HEK293T (cell line): ENCODE measurements at regions not wholly inside any gene's neighbourhood (a gene's known extent, or its start where the extent isn't known, plus 50 kb on each side); places are given as distances from the start of the nearest gene placed in this dataset.
A peak's percentile ranks its signal among the peaks of the same experiment; 100 is the strongest.

Source experiments
- CTCF ChIA-PET: fragments of 350-600 bp; formaldehyde crosslinking; extraction: SDS; loops from one replicate; lab custom pipeline; 2021; ENCODE audit warnings: antibody characterized with exemption, inconsistent platforms; lab: Yijun Ruan, JAX
- POLR2A ChIA-PET: fragments of 350-600 bp; formaldehyde crosslinking; extraction: SDS; loops from one replicate; lab custom pipeline; 2020; ENCODE audit warnings: antibody characterized with exemption, inconsistent platforms; lab: Yijun Ruan, JAX
- DNase-seq: peaks from one replicate; pipeline ENCODE4 v3.0.0; 2012; ENCODE audit warnings: mixed read lengths; ENCODE audit errors: extremely low spot score
- ARNT ChIP-seq: fragments of 450-650 bp; IDR thresholded peaks from 2 replicates; pipeline ENCODE4 v1.6.1; 2017; ENCODE audit warnings: mild to moderate bottlenecking
- BHLHE40 ChIP-seq: fragments of 450-650 bp; IDR thresholded peaks from 2 replicates; pipeline ENCODE4 v1.6.1; 2016; ENCODE audit warnings: mild to moderate bottlenecking, moderate library complexity, borderline replicate concordance
- CTBP1 ChIP-seq: fragments of 450-650 bp; IDR thresholded peaks from 2 replicates; pipeline ENCODE4 v1.6.1; 2016; ENCODE audit warnings: borderline replicate concordance
- ELF4 ChIP-seq: fragments of 450-650 bp; IDR thresholded peaks from 2 replicates; pipeline ENCODE4 v1.6.1; 2017; ENCODE audit warnings: antibody characterized with exemption
- FOXA1 ChIP-seq: fragments of 450-650 bp; IDR thresholded peaks from 2 replicates; pipeline ENCODE4 v1.6.1; 2016; ENCODE audit warnings: mild to moderate bottlenecking
- FOXK2 ChIP-seq: fragments of 450-650 bp; IDR thresholded peaks from 2 replicates; pipeline ENCODE4 v1.6.1; 2016; ENCODE audit warnings: mild to moderate bottlenecking
- FOXM1 ChIP-seq: fragments of 450-650 bp; IDR thresholded peaks from 2 replicates; pipeline ENCODE4 v1.6.1; 2017; ENCODE audit warnings: mild to moderate bottlenecking, borderline replicate concordance
- HDGF ChIP-seq: fragments of 450-650 bp; IDR thresholded peaks from 2 replicates; pipeline ENCODE4 v1.6.1; 2017; ENCODE audit warnings: antibody characterized with exemption, borderline replicate concordance
- L3MBTL2 ChIP-seq: fragments of 450-650 bp; conservative IDR thresholded peaks from 2 replicates; pipeline ENCODE4 v1.6.1; 2016; ENCODE audit warnings: mild to moderate bottlenecking
- LEF1 ChIP-seq: fragments of 450-650 bp; IDR thresholded peaks from 2 replicates; pipeline ENCODE4 v1.6.1; 2017; ENCODE audit warnings: mild to moderate bottlenecking, borderline replicate concordance
- NFRKB ChIP-seq: fragments of 450-650 bp; IDR thresholded peaks from 2 replicates; pipeline ENCODE4 v1.6.1; 2016; ENCODE audit warnings: mild to moderate bottlenecking, moderate library complexity
- PKNOX1 ChIP-seq: fragments of 450-650 bp; IDR thresholded peaks from 2 replicates; pipeline ENCODE4 v1.6.1; 2016
- SP1 ChIP-seq: fragments of 450-650 bp; IDR thresholded peaks from 2 replicates; pipeline ENCODE4 v1.6.1; 2017
- SUZ12 ChIP-seq: fragments of 450-650 bp; IDR thresholded peaks from 2 replicates; pipeline ENCODE4 v1.6.1; 2016; ENCODE audit warnings: mild to moderate bottlenecking
- TARDBP ChIP-seq: fragments of 450-650 bp; IDR thresholded peaks from 2 replicates; pipeline ENCODE4 v1.6.1; 2016
- ZNF384 ChIP-seq: fragments of 450-650 bp; IDR thresholded peaks from 2 replicates; pipeline ENCODE4 v1.6.1; 2016

DNA sequence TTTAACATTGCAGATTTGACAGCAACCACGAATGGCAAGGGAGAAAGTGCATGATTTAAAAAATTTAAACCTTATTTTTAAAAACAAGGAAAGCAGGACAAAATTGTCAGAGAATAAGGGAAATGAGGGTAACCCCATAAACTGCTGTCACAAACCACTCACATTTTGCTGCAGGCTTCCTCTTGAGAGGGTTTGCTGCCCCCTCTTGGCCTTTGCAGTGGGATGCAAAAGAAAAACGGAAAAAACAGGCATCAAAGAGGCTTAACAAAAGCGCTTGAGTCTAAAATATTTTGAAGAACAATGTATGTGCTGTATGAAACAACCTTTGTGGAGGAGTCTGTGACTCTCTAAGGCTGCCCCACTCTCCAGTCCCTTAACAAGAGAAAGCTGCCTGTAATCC, 91.6 kb downstream of the TMX3 start:
- ChIA-PET CTCF (no interaction called here), POLR2A (no interaction called here)
- TF ChIP-seq BHLHE40 (no peak), TARDBP (no peak), HDGF (no peak), LEF1 (no peak), ARNT (no peak), NFRKB (no peak), PKNOX1 (no peak), ZNF384 (no peak)
- peak; percentile 28 for DNase-seq

DNA sequence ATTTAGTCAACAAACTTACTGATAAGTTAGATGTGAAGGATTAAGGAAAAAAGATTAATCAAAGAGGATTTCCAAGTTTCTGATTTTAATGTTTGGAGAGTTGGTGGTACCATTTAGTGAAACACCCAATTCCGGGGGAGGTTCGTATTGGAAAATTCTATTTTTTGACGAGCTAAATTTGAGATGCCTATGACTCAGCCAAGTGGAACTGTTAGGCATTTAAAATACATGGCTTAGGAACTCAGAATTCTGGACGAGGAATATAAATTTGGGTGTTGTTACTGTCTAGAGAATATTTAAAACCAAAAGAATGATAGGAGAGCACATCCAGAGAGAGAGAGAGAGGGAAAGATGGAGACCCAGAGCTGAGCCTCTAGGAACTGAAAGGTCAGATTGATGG, 103.6 kb downstream of the TMX3 start:
- POLR2A ChIA-PET = no interaction called here
- CTCF ChIA-PET = no interaction called here
- DNase-seq = no peak
- TF ChIP-seq ELF4 = no peak
- TF ChIP-seq SP1 = no peak
- no peak for TF ChIP-seq PKNOX1

DNA sequence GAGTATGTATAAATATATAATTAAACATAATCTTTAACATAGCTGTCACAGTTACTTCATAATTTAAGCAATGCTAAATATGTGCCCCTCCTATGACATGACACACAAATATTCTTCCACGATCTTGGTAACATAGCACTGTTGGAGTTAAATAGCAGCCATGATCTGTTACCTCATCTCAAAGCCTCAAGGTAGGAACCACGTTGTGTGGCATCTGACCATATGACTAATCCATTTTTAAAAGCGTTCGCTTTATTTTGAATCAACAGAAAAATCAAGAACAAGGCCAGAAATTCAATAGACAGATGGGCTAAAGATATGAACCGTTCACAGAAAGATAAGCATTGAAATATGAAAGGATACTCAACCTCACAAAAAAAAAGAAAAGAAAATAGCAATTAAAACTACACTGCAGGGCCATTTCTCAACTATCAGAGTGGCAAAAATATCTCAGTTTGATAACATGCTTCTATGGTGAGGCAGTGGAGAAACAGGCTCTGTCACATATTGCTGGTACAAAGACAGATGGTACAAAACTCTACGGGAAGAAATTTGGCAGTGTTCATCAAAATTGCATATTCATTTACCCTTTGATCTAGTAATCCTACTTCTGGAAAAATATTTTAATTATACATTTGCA, 105.9 kb downstream of the TMX3 start:
- DNase-seq = no peak
- TF ChIP-seq NFRKB = no peak
- no peak for TF ChIP-seq FOXK2
- TF ChIP-seq ELF4 = no peak
- TF ChIP-seq CTBP1 = no peak
- TF ChIP-seq FOXA1 = no peak
- TF ChIP-seq TARDBP = no peak
- no peak for TF ChIP-seq PKNOX1
- TF ChIP-seq L3MBTL2 = no peak
- ChIA-PET POLR2A (no interaction called here), CTCF (interaction anchor here (0.6 kb wide), 1 partner anchor 473 kb away, joined by 5 read pairs; no protein-coding TSS in a partner anchor)

GRCh38 chr18:68607852-68608251, 107.1 kb downstream of the TMX3 start:
- TF ChIP-seq FOXA1 = no peak
- no peak for TF ChIP-seq HDGF
- no peak for TF ChIP-seq L3MBTL2
- no peak for TF ChIP-seq ZNF384
- TF ChIP-seq BHLHE40 = no peak
- no peak for TF ChIP-seq PKNOX1
- no peak for TF ChIP-seq SP1
- TF ChIP-seq NFRKB = no peak
- TF ChIP-seq ELF4 = no peak
- no peak for TF ChIP-seq ARNT
- no peak for TF ChIP-seq CTBP1
- TF ChIP-seq LEF1 = no peak
- no peak for TF ChIP-seq TARDBP
- no peak for TF ChIP-seq FOXK2
- no peak for TF ChIP-seq SUZ12
- no peak for TF ChIP-seq FOXM1
- ChIA-PET POLR2A (no interaction called here), CTCF (no interaction called here)
- no peak for DNase-seq

- CTCF ChIA-PET = no interaction called here
- POLR2A ChIA-PET = no interaction called here
- TF ChIP-seq BHLHE40 (no peak), ELF4 (no peak), FOXA1 (no peak), FOXM1 (no peak), SP1 (no peak), HDGF (no peak), L3MBTL2 (no peak), NFRKB (no peak), TARDBP (no peak), CTBP1 (no peak), ARNT (no peak), ZNF384 (no peak), LEF1 (no peak), SUZ12 (no peak), PKNOX1 (no peak), FOXK2 (no peak)
- DNase-seq = no peak
Observed at GRCh38 chr18:68604256-68604655, 110.7 kb downstream of the TMX3 start.

GRCh38 chr18:68596016-68596415, 118.9 kb downstream of the TMX3 start:
- CTCF ChIA-PET = no interaction called here
- TF ChIP-seq L3MBTL2 = no peak
- no peak for TF ChIP-seq HDGF
- no peak for TF ChIP-seq ZNF384
- no peak for TF ChIP-seq FOXK2
- no peak for TF ChIP-seq BHLHE40
- TF ChIP-seq NFRKB = no peak
- TF ChIP-seq FOXA1 = no peak
- no peak for TF ChIP-seq FOXM1
- TF ChIP-seq TARDBP = no peak
- TF ChIP-seq ARNT = no peak
- no peak for TF ChIP-seq SP1
- no peak for TF ChIP-seq ELF4
- TF ChIP-seq LEF1 = no peak
- no peak for DNase-seq

More at GRCh38 chr18:68596016-68596415, 118.9 kb downstream of the TMX3 start:
- POLR2A ChIA-PET = no interaction called here
